Caco-2 (cell line): ENCODE measurements at regions not wholly inside any gene's neighbourhood (a gene's known extent, or its start where the extent isn't known, plus 50 kb on each side); places are given as distances from the start of the nearest gene placed in this dataset.

Experiments
- BruUV-seq: library from RNA; stranded (reverse); fragments of 400-500 nt; replicated peaks from 2 replicates; lab custom pipeline; 2021; lab: Mats Ljungman, UMichigan
- CTCF ChIA-PET: fragments of 300-600 bp; sonication (Branson Sonifier 250); formaldehyde crosslinking; loops from one replicate; lab custom pipeline; 2022; ENCODE audit warnings: antibody characterized with exemption; lab: Charles Lee
- POLR2A ChIA-PET: fragments of 300-600 bp; sonication (Branson Sonifier 250); formaldehyde crosslinking; loops from one replicate; lab custom pipeline; 2022; ENCODE audit warnings: antibody characterized with exemption; lab: Charles Lee
- DNase-seq, 2 experiments: peaks; one replicate each; pipeline versions ENCODE4 v3.0.0 to v3.0.0-alpha.2; 2020 to 2022
- H3K27me3 ChIP-seq: replicated peaks from 2 replicates; pipeline ENCODE4 v1.6.0; 2011; ENCODE audit warnings: low read length; ENCODE audit not compliant: control insufficient read depth, insufficient read depth
- H3K36me3 ChIP-seq: 2 replicates; pipeline ENCODE4 v1.5.1; 2011; ENCODE audit warnings: low read length; ENCODE audit not compliant: control insufficient read depth, insufficient read depth
- H3K4me1 ChIP-seq: fragments of 250-450 bp; sonication (Bioruptor Pico); 2 replicates; pipeline ENCODE4 v1.5.1; 2020; ENCODE audit warnings: mild to moderate bottlenecking
- H3K4me3 ChIP-seq: 2 replicates; pipeline ENCODE4 v1.5.1; 2011; ENCODE audit warnings: low read depth, mild to moderate bottlenecking, control low read depth, low read length
- H3K9me3 ChIP-seq: fragments of 250-450 bp; sonication (Bioruptor Pico); 2 replicates; pipeline ENCODE4 v1.5.1; 2020; ENCODE audit warnings: mild to moderate bottlenecking, moderate library complexity
- H3K27ac Mint-ChIP-seq: one replicate; pipeline ENCODE4 v1.8.0; 2022; ENCODE audit warnings: mixed read lengths; ENCODE audit not compliant: unreplicated experiment
- H3K27me3 Mint-ChIP-seq: one replicate; pipeline ENCODE4 v1.8.0; 2022; ENCODE audit warnings: mixed read lengths; ENCODE audit not compliant: insufficient read depth, unreplicated experiment
- H3K36me3 Mint-ChIP-seq: one replicate; pipeline ENCODE4 v1.8.0; 2022; ENCODE audit warnings: mild to moderate bottlenecking, mixed read lengths; ENCODE audit not compliant: insufficient read depth, unreplicated experiment
- H3K4me1 Mint-ChIP-seq: one replicate; pipeline ENCODE4 v1.8.0; 2022; ENCODE audit warnings: low read depth, mixed read lengths; ENCODE audit not compliant: unreplicated experiment
- H3K4me3 Mint-ChIP-seq: one replicate; pipeline ENCODE4 v1.8.0; 2022; ENCODE audit warnings: mild to moderate bottlenecking, moderate library complexity, mixed read lengths; ENCODE audit not compliant: unreplicated experiment
- H3K9me3 Mint-ChIP-seq: one replicate; pipeline ENCODE4 v1.8.0; 2022; ENCODE audit warnings: mixed read lengths; ENCODE audit not compliant: unreplicated experiment
- CTCF ChIP-seq, 2 experiments: fragments of 200-600 bp in 1 of 2; IDR thresholded peaks; 1 replicate in 1 of 2; 2 replicates in 1 of 2; pipeline versions ENCODE4 v1.5.1 to v1.8.0; 2011 to 2022; ENCODE audit warnings: antibody characterized with exemption in 1 of 2, control low read depth in 1 of 2, inconsistent platforms in 1 of 2, low read depth in 1 of 2, low read length in 1 of 2, mild to moderate bottlenecking in 1 of 2, moderate library complexity in 1 of 2; ENCODE audit not compliant: insufficient read depth in 1 of 2, severe bottlenecking in 1 of 2, unreplicated experiment in 1 of 2
- intact Hi-C: fragments of 100-400 bp; cut with micrococcal nuclease; formaldehyde crosslinking; loops from one replicate; pipeline ENCODE4 v1.10.0; 2022; ENCODE audit not compliant: unreplicated experiment

DNA sequence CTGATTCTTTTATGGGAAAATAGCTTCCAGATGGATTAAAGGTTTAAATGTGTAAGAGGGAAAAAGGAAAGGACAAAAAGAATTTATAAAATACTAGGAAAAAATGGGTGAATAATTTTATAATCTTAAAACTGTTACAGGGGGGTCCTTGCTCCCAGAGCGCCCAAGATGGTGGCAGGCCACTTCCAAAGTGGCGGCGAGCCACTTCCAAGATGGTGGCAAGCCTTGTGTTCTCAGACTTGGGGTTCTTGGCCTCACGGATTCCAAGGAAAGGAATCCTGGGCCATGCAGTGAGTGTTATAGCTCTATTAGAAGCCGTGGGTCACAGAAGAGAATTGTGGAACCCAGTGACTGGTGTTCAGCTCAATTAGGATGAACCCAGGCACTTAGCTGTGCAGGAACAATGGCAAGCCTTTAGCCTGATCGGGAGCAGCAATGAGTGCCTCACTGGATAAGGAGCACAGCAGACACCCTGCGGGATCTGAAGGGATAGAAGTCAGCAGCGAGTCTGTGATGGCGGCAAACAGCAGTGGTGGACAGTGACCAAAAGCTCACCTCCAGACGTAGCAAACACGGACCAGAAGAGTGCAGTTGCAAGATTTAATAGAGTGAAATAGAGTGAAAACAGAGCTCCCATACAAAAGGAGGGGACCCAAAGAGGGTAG, 83.2 kb upstream of the SNCAIP start:
- TF ChIP-seq CTCF (IDR thresholded peaks at IDR 0.05; ENCODE audit: insufficient read depth in 1 of 2, low read depth in 1 of 2, low read length in 1 of 2, severe bottlenecking in 1 of 2, unreplicated experiment in 1 of 2), result no peak
- Mint-ChIP-seq H3K27ac (no peak overlapping the region), H3K4me3 (no peak overlapping the region), H3K4me1 (no peaks in the 10 kb centered on the region), H3K27me3 (peaks cover 10% of the 10 kb centered on the region), H3K9me3 (no peaks in the 10 kb centered on the region), H3K36me3 (no peaks in the 10 kb centered on the region)
- no peak overlapping the region for H3K4me3 ChIP-seq
- CTCF ChIA-PET, result no interaction called here
- DNase-seq, result no peak
- peaks cover 4% of the 10 kb centered on the region; the same call in 1 of the 2 replicates for H3K9me3 ChIP-seq
- H3K27me3 ChIP-seq, result no peaks in the 10 kb centered on the region
- H3K36me3 ChIP-seq, result no peaks in the 10 kb centered on the region
- POLR2A ChIA-PET, result no interaction called here
- intact Hi-C loops, result no loop called here
- no TSS peak for BruUV-seq
- no peaks in the 10 kb centered on the region for H3K4me1 ChIP-seq

- Mint-ChIP-seq H3K27ac (no peak overlapping the region), H3K4me3 (no peak overlapping the region), H3K4me1 (no peaks in the 10 kb centered on the region), H3K27me3 (peaks cover 10% of the 10 kb centered on the region), H3K9me3 (no peaks in the 10 kb centered on the region), H3K36me3 (no peaks in the 10 kb centered on the region)
- Histone ChIP-seq H3K4me1 (no peaks in the 10 kb centered on the region), H3K36me3 (no peaks in the 10 kb centered on the region), H3K4me3 (no peak overlapping the region), H3K27me3 (no peaks in the 10 kb centered on the region), H3K9me3 (peaks cover 2% of the 10 kb centered on the region; the same call in 1 of the 2 replicates)
- no peak for DNase-seq
- intact Hi-C loops, result no loop called here
- CTCF ChIA-PET, result no interaction called here
- POLR2A ChIA-PET, result no interaction called here
- no peak for TF ChIP-seq CTCF (IDR thresholded peaks at IDR 0.05; ENCODE audit: insufficient read depth in 1 of 2, low read depth in 1 of 2, low read length in 1 of 2, severe bottlenecking in 1 of 2, unreplicated experiment in 1 of 2)
- no TSS peak for BruUV-seq
These were observed 82.5 kb upstream of the SNCAIP start for GRCh38 chr5:122229551-122229950.

DNA sequence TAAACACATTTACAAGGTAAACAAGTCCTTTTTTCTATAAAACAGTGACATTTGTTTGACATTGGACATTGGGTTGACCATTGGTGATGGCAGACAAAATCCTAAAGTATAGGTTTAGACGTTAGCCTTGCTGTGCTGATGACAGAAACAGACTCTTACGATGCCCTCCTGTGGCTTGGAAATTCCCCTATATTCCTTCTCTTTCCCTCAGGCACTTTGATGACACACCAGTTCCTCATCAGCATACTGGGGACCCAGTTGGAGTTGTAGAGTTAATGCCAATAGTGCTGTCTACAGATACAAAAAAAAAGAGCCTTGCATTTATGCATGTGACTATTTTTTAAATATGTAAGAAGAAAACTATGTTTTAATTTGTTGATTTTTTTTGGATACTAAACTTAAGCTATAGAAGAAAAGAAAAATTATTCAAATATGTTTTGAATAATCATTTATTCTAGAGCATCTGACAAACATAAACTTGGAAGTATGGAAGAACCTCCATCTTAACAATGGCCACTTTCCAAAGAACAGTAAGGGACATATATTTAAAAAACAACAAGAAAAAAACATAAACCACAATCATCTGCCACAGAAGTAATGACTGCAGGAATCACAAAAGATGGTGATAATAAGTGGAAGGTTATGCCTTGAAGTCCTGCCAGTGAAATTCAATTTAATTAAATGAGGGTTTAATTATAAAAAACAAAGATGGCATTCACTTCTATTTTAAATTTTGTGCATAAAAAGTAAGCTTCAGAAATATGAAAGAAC, 75.6 kb upstream of the SNCAIP start:
- TF ChIP-seq CTCF (IDR thresholded peaks at IDR 0.05; ENCODE audit: insufficient read depth in 1 of 2, low read depth in 1 of 2, low read length in 1 of 2, severe bottlenecking in 1 of 2, unreplicated experiment in 1 of 2), result no peak
- no peaks in the 10 kb centered on the region for H3K36me3 ChIP-seq
- H3K4me1 ChIP-seq, result no peaks in the 10 kb centered on the region
- no TSS peak for BruUV-seq
- no peak overlapping the region for H3K4me3 ChIP-seq
- Mint-ChIP-seq H3K4me3 (no peak overlapping the region), H3K9me3 (no peaks in the 10 kb centered on the region), H3K27ac (no peak overlapping the region), H3K4me1 (no peaks in the 10 kb centered on the region), H3K36me3 (no peaks in the 10 kb centered on the region), H3K27me3 (no peaks in the 10 kb centered on the region)
- ChIA-PET CTCF (no interaction called here), POLR2A (no interaction called here)
- intact Hi-C loops, result no loop called here
- peaks cover 5% of the 10 kb centered on the region; the same call in 1 of the 2 replicates for H3K9me3 ChIP-seq
- no peak for DNase-seq
- no peaks in the 10 kb centered on the region for H3K27me3 ChIP-seq
